Germinal center (tissue), 1 donor: ENCODE measurements at regions not wholly inside any gene's neighbourhood (a gene's known extent, or its start where the extent isn't known, plus 50 kb on each side); places are given as distances from the start of the nearest gene placed in this dataset.
"Not testable (repeated sequence)": the region's sequence is repeated elsewhere in the genome, so short reads cannot be mapped to it uniquely, and the experiment has no call there.

ENCODE experiments used
- DNase-seq: peaks from one replicate; pipeline ENCODE4 v3.0.0; 2012; ENCODE audit warnings: mixed read lengths, low spot score

DNA sequence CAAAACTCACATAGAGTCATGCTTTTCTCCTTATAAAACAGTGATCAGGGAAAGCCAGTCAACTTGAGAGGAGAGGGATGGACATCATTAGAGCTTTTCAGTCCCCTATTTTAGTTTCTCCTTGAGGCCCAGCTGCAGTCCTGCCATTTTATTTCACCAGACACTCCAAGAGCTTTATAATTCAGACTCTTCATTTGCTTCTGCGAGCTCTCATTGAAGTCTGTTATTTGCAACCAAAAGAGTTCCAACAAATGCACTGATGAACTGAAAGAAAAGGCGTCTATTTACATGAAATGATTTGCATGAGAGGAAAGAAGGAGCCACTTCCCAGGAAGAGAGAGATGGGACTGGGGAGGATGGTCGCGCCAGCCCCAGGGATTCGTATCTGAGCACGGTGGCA is 86.8 kb downstream of the NDUFA12 start:
- DNase-seq: no peak

- no peak for DNase-seq
Observed at GRCh38 chr12:94909663-94910062, 93.8 kb downstream of the NDUFA12 start.

DNA sequence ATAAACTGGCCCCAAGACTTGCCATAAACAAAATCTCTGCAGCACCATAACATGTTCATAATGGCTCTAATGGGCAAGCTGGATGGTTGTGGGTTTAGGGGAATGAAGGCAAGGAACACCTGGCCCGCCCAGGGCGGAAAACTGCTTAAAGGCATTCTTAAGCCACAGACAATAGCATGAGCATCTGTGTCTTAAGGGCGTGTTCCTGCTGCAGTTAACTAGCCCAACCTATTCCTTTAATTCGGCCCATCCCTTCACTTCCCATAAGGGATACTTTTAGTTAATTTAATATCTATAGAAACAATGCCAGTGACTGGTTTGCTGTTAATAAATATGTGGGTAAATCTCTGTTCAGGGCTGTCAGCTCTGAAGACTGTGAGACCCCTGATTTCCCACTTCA is 97.7 kb downstream of the NDUFA12 start:
- DNase-seq: not testable (repeated sequence)

DNA sequence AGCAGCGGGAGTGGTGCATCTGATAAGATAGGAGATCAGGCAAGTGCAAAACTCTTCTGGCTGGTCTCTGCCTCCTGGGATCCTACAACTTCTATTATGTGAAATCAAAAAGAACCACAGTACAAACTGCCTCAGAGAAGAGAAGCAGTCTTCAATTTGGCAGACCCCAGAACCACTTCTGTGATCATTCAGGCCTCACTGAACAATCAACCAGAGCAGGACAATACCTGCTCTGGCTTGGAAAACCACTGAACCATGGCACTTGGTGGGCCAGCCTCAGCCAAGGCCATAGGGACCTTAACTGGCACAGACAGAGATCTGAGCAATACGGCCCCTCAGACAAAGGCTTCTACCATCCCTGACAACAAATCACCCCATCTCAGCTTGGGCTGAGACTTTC is 103.0 kb downstream of the NDUFA12 start:
- DNase-seq: no peak

DNA sequence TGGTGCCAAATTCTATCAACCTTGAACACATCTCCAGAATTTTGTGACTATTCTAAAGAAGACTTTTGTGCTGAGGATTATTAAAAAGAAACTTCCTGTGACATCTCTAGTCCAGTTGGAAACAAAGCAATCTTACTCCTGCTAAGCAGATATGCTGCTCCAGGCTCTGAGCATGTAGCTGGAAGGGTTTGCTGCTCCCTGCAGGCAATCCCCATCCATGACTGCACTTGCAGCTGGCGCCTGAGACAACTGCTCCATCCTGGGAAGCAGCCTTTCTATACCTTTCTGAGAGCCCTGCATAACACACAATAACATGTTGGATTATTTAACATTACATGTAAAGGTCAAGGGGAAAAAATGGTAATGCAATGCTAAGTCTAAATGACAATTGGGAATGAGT is 105.1 kb downstream of the NDUFA12 start:
- no peak for DNase-seq

DNA sequence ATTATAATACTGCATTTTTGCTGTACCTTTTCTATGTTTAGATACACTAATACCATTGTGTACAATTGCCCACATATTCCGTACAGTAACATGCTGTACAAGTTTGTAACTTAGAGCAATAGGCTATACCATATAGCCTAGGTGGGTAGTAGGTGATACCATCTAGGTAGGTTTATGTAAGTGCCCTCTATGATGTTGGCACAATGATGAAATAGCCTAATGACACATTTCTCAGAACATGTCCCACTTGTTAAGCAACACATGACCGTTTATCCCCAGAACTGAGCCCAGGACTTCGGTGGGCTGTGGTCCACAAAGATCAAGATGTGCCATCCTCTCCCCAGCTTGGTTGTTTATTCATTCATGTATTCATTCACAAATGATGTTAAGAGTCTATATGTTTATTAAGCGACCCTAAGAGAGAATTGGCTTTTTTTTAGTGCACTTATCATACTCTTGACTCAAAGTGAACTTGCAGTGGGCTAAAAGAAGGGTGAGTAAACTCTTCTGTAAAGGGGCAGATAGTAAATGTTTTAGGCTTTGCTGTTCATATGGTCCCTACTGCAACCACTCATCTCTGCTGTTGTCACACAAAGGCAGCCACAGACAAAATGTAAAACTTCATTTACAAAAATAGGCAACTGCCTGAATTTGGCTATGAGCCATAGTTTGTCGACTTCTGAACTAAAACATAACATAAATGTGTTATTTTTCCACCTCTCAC is 110.8 kb downstream of the NDUFA12 start:
- DNase-seq: no peak

- DNase-seq: no peak
Observed at GRCh38 chr12:94889445-94890210, 113.9 kb downstream of the NDUFA12 start.

DNA sequence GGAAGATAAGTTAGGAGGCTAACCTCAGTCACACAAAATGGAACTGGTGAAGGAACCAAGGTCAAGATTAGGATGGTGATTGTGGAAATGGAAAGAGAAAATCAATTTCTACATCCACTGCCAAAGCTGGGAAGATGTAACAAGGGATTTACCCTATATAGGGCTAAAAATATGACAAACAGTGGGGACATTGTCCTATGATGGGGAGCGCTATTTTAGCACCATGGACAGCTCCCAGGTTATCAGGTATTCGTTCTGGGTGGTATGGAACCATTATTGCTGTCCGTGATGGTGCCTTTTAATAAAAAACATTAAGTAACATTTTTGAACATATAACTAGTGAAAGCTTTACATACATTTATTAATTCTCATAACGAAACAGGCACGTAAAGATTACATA is 124.0 kb downstream of the NDUFA12 start:
- DNase-seq: no peak

DNA sequence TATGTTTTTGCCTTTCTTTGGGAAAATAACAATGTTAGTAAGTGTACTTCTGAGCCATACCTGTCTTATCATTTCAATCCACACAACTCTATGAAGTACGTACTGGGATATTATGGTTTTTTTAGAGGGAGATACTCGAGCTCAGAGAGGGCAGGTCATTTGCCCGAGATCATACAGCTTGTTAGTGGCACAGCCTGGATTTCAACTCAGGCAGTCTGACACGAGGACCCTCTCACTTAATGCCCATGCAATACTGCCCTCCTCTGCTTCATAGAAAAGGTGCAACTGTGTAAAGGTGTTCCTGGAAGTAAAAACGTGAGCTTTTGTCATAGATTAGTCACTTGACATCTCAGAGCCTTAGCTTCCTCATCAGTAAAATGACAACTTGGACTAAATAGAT is 128.0 kb downstream of the NDUFA12 start:
- DNase-seq: peak; percentile 53

- no peak for DNase-seq
Observed at GRCh38 chr12:94874518-94875302, 128.8 kb downstream of the NDUFA12 start.

DNA sequence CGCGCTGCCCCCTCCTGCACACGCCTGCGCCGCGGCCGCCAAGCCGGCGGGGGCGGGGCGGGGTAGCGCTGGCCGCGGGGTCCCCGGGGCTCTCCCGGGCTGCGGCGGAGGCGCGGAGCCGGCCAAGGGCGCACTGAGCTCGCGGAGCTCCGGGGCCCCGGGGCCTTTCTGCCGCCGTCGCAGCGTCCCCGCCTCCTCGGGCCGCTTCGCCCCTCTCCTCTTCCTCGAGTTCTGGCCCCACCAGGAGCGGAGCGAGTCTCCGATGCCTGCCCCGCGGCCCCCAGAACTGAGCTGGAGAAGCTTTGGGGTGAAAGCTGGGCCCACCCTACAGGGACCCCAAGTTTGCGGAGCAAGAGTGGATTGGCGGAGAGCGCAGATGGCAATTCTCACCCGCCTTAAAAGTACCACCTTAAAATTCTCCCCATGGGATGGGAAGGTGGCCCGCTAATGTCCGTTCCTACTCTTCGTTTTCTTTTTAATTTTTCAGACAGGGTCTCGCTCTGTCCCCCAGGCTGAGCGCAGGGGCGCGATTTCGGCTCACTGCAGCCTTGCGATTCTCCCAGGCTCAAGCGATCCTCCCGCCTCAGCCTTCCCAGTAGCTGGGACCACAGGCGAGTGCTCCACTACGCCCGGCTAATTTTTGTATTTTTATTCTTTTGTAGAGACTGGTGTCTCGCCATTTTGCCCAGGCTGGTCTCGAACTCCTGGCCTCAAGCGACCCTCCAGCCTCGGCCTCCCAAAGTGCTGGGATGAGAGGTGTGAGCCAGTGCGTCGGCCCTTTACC is 129.6 kb downstream of the NDUFA12 start:
- peak; percentile 34 for DNase-seq

GRCh38 chr12:94872971-94873733 is 130.3 kb downstream of the NDUFA12 start:
- peak; percentile 27 for DNase-seq

- DNase-seq: no peak
Observed at GRCh38 chr12:94872671-94872970, 130.9 kb downstream of the NDUFA12 start.

GRCh38 chr12:94872007-94872653 is 131.4 kb downstream of the NDUFA12 start:
- no peak for DNase-seq

DNA sequence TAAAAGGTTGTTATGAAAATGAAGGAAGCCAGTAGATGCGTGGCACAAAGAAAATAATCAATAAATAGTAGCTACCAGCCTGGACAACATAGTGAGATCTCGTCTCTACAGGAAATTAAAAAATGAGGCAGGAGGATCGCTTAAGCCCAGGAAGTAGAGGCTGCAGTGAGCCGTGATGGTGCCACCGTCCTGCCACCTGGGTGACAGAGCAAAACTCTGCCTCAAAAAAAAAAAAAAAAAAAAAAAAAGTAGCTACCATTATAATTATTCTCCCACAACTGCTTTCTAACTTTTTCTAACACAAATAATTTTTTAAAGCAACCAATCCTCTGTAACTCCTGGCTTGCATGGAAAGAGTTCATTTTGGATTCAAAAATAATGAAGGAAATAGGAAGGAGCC is 133.0 kb downstream of the NDUFA12 start:
- no peak for DNase-seq

DNA sequence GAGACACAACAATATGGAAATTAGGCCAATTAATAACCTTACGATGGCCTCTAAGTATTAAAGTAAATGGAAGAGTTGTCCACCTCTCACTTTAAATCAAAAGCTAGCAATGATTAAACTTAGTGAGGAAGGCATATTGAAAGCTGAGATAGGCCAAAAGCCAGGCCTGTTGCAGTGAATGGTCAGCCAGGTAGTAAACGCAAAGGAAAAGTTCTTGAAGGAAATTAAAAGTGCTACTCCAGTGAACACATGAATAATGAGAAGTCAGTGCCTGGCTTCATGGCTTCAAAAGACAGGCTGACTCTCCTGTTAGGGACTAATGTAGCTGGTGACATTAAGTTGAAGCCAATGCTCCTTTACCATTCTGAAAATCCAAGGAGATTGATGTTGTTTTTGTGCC is 135.3 kb downstream of the NDUFA12 start:
- DNase-seq: no peak

DNA sequence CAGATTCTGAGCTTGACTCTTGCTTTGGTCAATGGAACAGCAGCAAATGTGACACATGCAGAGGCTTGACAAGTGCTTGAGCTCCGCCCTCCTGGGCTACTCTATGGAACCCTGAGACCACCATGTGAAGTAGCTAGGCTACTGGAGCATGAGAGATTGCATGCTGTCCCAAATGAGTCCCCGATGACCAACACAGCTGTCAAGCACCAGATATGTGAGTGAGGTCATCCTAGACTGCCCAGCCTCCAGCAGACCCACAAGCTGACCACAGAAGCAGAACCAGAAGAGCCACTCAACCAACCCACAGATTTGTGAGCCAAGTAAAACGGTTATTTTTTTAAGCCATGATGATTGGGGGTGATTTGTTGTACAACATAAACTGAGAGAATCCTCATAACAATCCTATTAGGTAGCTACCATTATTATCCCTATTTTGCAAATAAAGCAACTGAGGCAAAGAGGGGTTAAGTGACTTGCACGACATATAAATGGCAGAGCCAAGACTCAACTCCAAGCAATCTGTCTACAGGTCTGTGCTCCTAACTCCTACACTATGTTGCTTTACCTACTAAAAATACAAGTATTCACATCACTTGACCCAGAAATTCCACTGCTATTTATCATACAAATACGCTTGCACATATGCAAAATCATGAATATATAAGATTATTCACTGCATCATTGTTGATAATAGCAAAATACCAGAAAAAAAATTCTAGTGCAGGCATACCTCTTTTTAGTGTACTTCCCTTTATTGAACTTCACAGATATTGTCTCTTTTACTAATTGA is 136.2 kb downstream of the NDUFA12 start:
- DNase-seq: no peak

- DNase-seq: no peak
Observed at GRCh38 chr12:94864987-94865386, 138.5 kb downstream of the NDUFA12 start.

DNA sequence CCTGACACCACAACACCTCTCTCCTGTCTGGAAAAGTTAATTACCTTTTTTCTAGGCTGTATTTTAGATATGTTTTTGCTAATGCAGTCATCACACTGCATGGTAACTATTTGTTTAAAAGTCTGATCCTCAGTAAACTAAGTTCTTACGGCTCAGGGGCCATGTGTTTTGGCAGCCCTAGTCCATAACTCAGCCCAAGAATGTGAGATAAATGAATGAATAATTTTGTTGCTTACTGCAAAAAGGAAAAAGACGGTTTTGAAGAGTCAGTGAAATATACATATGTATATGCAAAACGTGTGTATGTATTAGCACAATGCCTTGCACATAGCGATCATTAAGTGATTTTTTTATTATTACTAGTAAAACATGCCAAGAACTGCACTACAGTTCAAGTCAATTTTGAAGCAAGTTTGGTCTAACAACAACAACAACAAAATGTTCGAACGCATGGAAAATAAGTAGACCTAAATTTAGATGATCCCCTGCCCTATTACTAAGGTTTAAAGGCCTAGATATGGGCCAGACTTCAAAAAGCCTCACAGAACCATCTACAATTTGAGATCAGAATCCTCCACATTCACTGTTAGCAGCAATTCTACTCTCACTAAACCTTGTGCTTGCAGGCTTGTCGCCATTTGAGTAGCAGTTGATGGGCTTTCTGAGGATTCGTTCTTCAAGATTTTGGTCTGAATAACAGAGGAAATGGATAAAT is 140.0 kb downstream of the NDUFA12 start:
- DNase-seq: no peak
